CD4-positive, alpha-beta T cell (primary cell): ENCODE measurements at regions not wholly inside any gene's neighbourhood (a gene's known extent, or its start where the extent isn't known, plus 50 kb on each side); places are given as distances from the start of the nearest gene placed in this dataset.

ENCODE experiments used
- ATAC-seq: fragments of 200-7000 bp; cut with Tn5 transposase; one replicate; pipeline ENCODE4 v1.10.0; 2022; ENCODE audit warnings: mild to moderate bottlenecking; ENCODE audit not compliant: poor library complexity
- CTCF ChIA-PET: fragments of 350-600 bp; sonication (Branson Sonifier 250); formaldehyde crosslinking; loops from one replicate; lab custom pipeline; 2021; ENCODE audit warnings: antibody characterized with exemption, inconsistent platforms; lab: Charles Lee
- POLR2A ChIA-PET: fragments of 350-600 bp; sonication (Branson Sonifier 250); formaldehyde crosslinking; loops from one replicate; lab custom pipeline; 2021; ENCODE audit warnings: antibody characterized with exemption, inconsistent platforms; lab: Charles Lee
- DNase-seq, 14 experiments: peaks; one replicate each; pipeline ENCODE4 v3.0.0-alpha.2; 2013 to 2020; ENCODE audit warnings: mixed read lengths in 2 of 14
- H3K27ac ChIP-seq, 2 donors: one replicate each; pipeline versions ENCODE4 v1.5.1 to v1.7.0; 2013; ENCODE audit warnings: low read length in 2 of 2, low read depth in 1 of 2, mild to moderate bottlenecking in 1 of 2
- H3K27me3 ChIP-seq, 2 experiments: 1 replicate in 1 of 2; 2 replicates in 1 of 2; pipeline versions ENCODE4 v1.6.1 to v1.7.0; 2013; ENCODE audit warnings: low read length in 2 of 2, control low read depth in 1 of 2, mild to moderate bottlenecking in 1 of 2, moderate library complexity in 1 of 2; ENCODE audit not compliant: insufficient read depth in 2 of 2, control insufficient read depth in 1 of 2
- H3K36me3 ChIP-seq: one replicate; pipeline ENCODE4 v1.6.1; 2013; ENCODE audit warnings: low read length, control low read depth; ENCODE audit not compliant: insufficient read depth
- H3K4me1 ChIP-seq: one replicate; pipeline ENCODE4 v1.6.1; 2013; ENCODE audit warnings: low read length, control low read depth; ENCODE audit not compliant: insufficient read depth
- H3K4me3 ChIP-seq: one replicate; pipeline ENCODE4 v1.5.1; 2013; ENCODE audit warnings: mild to moderate bottlenecking, low read length, moderate library complexity
- H3K9me3 ChIP-seq, 2 experiments: 1 replicate in 1 of 2; 2 replicates in 1 of 2; pipeline versions ENCODE4 v1.6.1 to v1.7.0; 2013; ENCODE audit warnings: low read length in 2 of 2, mild to moderate bottlenecking in 2 of 2, control low read depth in 1 of 2, moderate library complexity in 1 of 2; ENCODE audit not compliant: control insufficient read depth in 1 of 2, insufficient read depth in 1 of 2
- H3K27ac Mint-ChIP-seq: one replicate; pipeline ENCODE4 v1.8.0; 2020; ENCODE audit warnings: mixed read lengths
- H3K27me3 Mint-ChIP-seq: one replicate; pipeline ENCODE4 v1.8.0; 2021; ENCODE audit warnings: mixed read lengths
- H3K36me3 Mint-ChIP-seq: one replicate; pipeline ENCODE4 v1.8.0; 2021; ENCODE audit warnings: low read depth, mixed read lengths
- H3K4me1 Mint-ChIP-seq: one replicate; pipeline ENCODE4 v1.8.0; 2021; ENCODE audit warnings: low read depth, mixed read lengths
- H3K4me3 Mint-ChIP-seq: one replicate; pipeline ENCODE4 v1.8.0; 2020; ENCODE audit warnings: mild to moderate bottlenecking, mixed read lengths
- H3K9me3 Mint-ChIP-seq: one replicate; pipeline ENCODE4 v1.8.0; 2020; ENCODE audit warnings: mixed read lengths
- CTCF ChIP-seq: fragments of 200-600 bp; IDR thresholded peaks from one replicate; pipeline ENCODE4 v1.8.0; 2022; ENCODE audit warnings: antibody characterized with exemption, mild to moderate bottlenecking
- intact Hi-C, 2 experiments: fragments of 100-400 bp; cut with DNase I in 1 of 2; cut with micrococcal nuclease in 1 of 2; formaldehyde crosslinking; loops; one replicate each; pipeline versions ENCODE4 v1.15.1 to v1.9.0; 2023 to 2025; cut with DNase I, micrococcal nuclease

- DNase-seq (no peak), ATAC-seq (no peak)
- Histone ChIP-seq H3K27ac (no peak overlapping the region), H3K27me3 (no peaks in the 10 kb centered on the region), H3K4me3 (no peak overlapping the region), H3K9me3 (peaks cover 0 to 6% of the 10 kb centered on the region in 2 experiments), H3K36me3 (no peaks in the 10 kb centered on the region), H3K4me1 (no peaks in the 10 kb centered on the region)
- no peaks in the 10 kb centered on the region for H3K4me1 Mint-ChIP-seq
- ChIA-PET CTCF (no interaction called here), POLR2A (no interaction called here)
- H3K4me3 Mint-ChIP-seq, result no peak overlapping the region
- no peaks in the 10 kb centered on the region for H3K36me3 Mint-ChIP-seq
- intact Hi-C loops, result no loop called here
- TF ChIP-seq CTCF, result no peak
- H3K27ac Mint-ChIP-seq, result no peak overlapping the region
- no peaks in the 10 kb centered on the region for H3K27me3 Mint-ChIP-seq
- H3K9me3 Mint-ChIP-seq, result peaks cover 2% of the 10 kb centered on the region
Observed at GRCh38 chr12:126083926-126084325, 1018.7 kb downstream of the AACS start.

GRCh38 chr12:126084480-126084879, 1019.2 kb downstream of the AACS start:
- Mint-ChIP-seq H3K36me3 (no peaks in the 10 kb centered on the region), H3K4me3 (no peak overlapping the region), H3K9me3 (peaks cover 2% of the 10 kb centered on the region), H3K4me1 (no peaks in the 10 kb centered on the region), H3K27me3 (no peaks in the 10 kb centered on the region), H3K27ac (no peak overlapping the region)
- DNase-seq (no peak), ATAC-seq (no peak)
- Histone ChIP-seq H3K27ac (no peak overlapping the region), H3K36me3 (no peaks in the 10 kb centered on the region), H3K27me3 (no peaks in the 10 kb centered on the region), H3K4me3 (no peak overlapping the region), H3K4me1 (no peaks in the 10 kb centered on the region), H3K9me3 (peaks cover 0 to 6% of the 10 kb centered on the region in 2 experiments)
- no peak for TF ChIP-seq CTCF
- intact Hi-C loops, result no loop called here
- ChIA-PET POLR2A (no interaction called here), CTCF (no interaction called here)

GRCh38 chr12:126086242-126086641, 1021.0 kb downstream of the AACS start:
- Mint-ChIP-seq H3K4me1 (no peaks in the 10 kb centered on the region), H3K27ac (no peak overlapping the region), H3K27me3 (no peaks in the 10 kb centered on the region), H3K9me3 (no peaks in the 10 kb centered on the region), H3K36me3 (no peaks in the 10 kb centered on the region), H3K4me3 (no peak overlapping the region)
- TF ChIP-seq CTCF, result no peak
- no peak for DNase-seq
- H3K27me3 ChIP-seq, result no peaks in the 10 kb centered on the region
- H3K4me3 ChIP-seq, result no peak overlapping the region
- H3K27ac ChIP-seq, result no peak overlapping the region
- ChIA-PET POLR2A (no interaction called here), CTCF (no interaction called here)
- no peak for ATAC-seq
- H3K36me3 ChIP-seq, result no peaks in the 10 kb centered on the region
- intact Hi-C loops, result no loop called here
- peaks cover 0 to 13% of the 10 kb centered on the region in 2 experiments for H3K9me3 ChIP-seq
- no peaks in the 10 kb centered on the region for H3K4me1 ChIP-seq
